Stimulated activated effector memory CD8-positive, alpha-beta T cell treated with anti-CD3 and anti-CD28 coated beads, Interleukin-12 subunit alpha, Interleukin-12 subunit beta, amount 100 ng/mL, for 72 hours (primary cell): ENCODE measurements at regions not wholly inside any gene's neighbourhood (a gene's known extent, or its start where the extent isn't known, plus 50 kb on each side); places are given as distances from the start of the nearest gene placed in this dataset.

Experiments
- ATAC-seq: fragments of 150-1000 bp; cut with Tn5 transposase; 2 replicates; pipeline ENCODE4 v1.10.0; 2021
- DNase-seq, 2 donors: peaks; one replicate each; pipeline ENCODE4 v3.0.0; 2021 to 2022; ENCODE audit warnings: low spot score in 2 of 2
- H3K27ac Mint-ChIP-seq: one replicate; pipeline ENCODE4 v1.8.0; 2022; ENCODE audit warnings: mild to moderate bottlenecking, mixed read lengths
- H3K36me3 Mint-ChIP-seq: one replicate; pipeline ENCODE4 v1.8.0; 2022; ENCODE audit warnings: mild to moderate bottlenecking, mixed read lengths
- H3K4me1 Mint-ChIP-seq: one replicate; pipeline ENCODE4 v1.8.0; 2022; ENCODE audit warnings: mixed read lengths
- H3K4me3 Mint-ChIP-seq: one replicate; pipeline ENCODE4 v1.8.0; 2022; ENCODE audit warnings: mild to moderate bottlenecking, mixed read lengths
- H3K9me3 Mint-ChIP-seq: one replicate; pipeline ENCODE4 v1.8.0; 2022; ENCODE audit warnings: mixed read lengths

- H3K9me3 Mint-ChIP-seq, result peaks cover 16% of the 10 kb centered on the region
- ATAC-seq (no peak), DNase-seq (no peak)
Observed at GRCh38 chr4:180932370-180933001, 1310.7 kb upstream of the TENM3 start.

GRCh38 chr4:180937083-180937482 lies 1306.1 kb upstream of the TENM3 start:
- ATAC-seq (no peak), DNase-seq (no peak)
- peaks cover 22% of the 10 kb centered on the region for H3K9me3 Mint-ChIP-seq
- no peak overlapping the region for H3K27ac Mint-ChIP-seq
- H3K4me3 Mint-ChIP-seq, result no peak overlapping the region
- no peaks in the 10 kb centered on the region for H3K36me3 Mint-ChIP-seq
- no peaks in the 10 kb centered on the region for H3K4me1 Mint-ChIP-seq

More at GRCh38 chr4:180932370-180933001, 1310.7 kb upstream of the TENM3 start:
- Mint-ChIP-seq H3K27ac (no peak overlapping the region), H3K36me3 (no peaks in the 10 kb centered on the region), H3K4me1 (no peaks in the 10 kb centered on the region), H3K4me3 (no peak overlapping the region)

- no peaks in the 10 kb centered on the region for H3K36me3 Mint-ChIP-seq
- ATAC-seq, result no peak
- H3K27ac Mint-ChIP-seq, result no peak overlapping the region
- no peaks in the 10 kb centered on the region for H3K4me1 Mint-ChIP-seq
- no peak overlapping the region for H3K4me3 Mint-ChIP-seq
- H3K9me3 Mint-ChIP-seq, result peaks cover 20% of the 10 kb centered on the region
- no peak for DNase-seq
Observed at GRCh38 chr4:180940680-180941079, 1302.5 kb upstream of the TENM3 start.

- no peak overlapping the region for H3K4me3 Mint-ChIP-seq
- ATAC-seq, result no peak
- H3K9me3 Mint-ChIP-seq, result peaks cover 23% of the 10 kb centered on the region
- no peaks in the 10 kb centered on the region for H3K36me3 Mint-ChIP-seq
- no peak for DNase-seq
- H3K27ac Mint-ChIP-seq, result no peak overlapping the region
- no peaks in the 10 kb centered on the region for H3K4me1 Mint-ChIP-seq
Observed at GRCh38 chr4:180942367-180942916, 1300.8 kb upstream of the TENM3 start.

- DNase-seq (no peak), ATAC-seq (no peak)
- Mint-ChIP-seq H3K27ac (no peak overlapping the region), H3K4me3 (no peak overlapping the region), H3K9me3 (peaks cover 15% of the 10 kb centered on the region), H3K4me1 (no peaks in the 10 kb centered on the region), H3K36me3 (no peaks in the 10 kb centered on the region)
Observed at GRCh38 chr4:180946188-180946587, 1297.0 kb upstream of the TENM3 start.

GRCh38 chr4:180947425-180947824 lies 1295.8 kb upstream of the TENM3 start:
- Mint-ChIP-seq H3K36me3 (no peaks in the 10 kb centered on the region), H3K4me3 (no peak overlapping the region), H3K27ac (no peak overlapping the region), H3K4me1 (no peaks in the 10 kb centered on the region), H3K9me3 (peaks cover 13% of the 10 kb centered on the region)
- ATAC-seq (no peak), DNase-seq (no peak)

GRCh38 chr4:180949424-180950213 lies 1293.6 kb upstream of the TENM3 start:
- DNase-seq (no peak), ATAC-seq (no peak)
- Mint-ChIP-seq H3K9me3 (peaks cover 11% of the 10 kb centered on the region), H3K4me3 (no peak overlapping the region), H3K4me1 (no peaks in the 10 kb centered on the region), H3K27ac (no peak overlapping the region), H3K36me3 (no peaks in the 10 kb centered on the region)

GRCh38 chr4:180950377-180950776 lies 1292.8 kb upstream of the TENM3 start:
- Mint-ChIP-seq H3K4me3 (no peak overlapping the region), H3K4me1 (no peaks in the 10 kb centered on the region), H3K27ac (no peak overlapping the region), H3K36me3 (no peaks in the 10 kb centered on the region), H3K9me3 (peaks cover 11% of the 10 kb centered on the region)
- DNase-seq (no peak), ATAC-seq (no peak)

- DNase-seq (no peak), ATAC-seq (no peak)
- H3K27ac Mint-ChIP-seq, result no peak overlapping the region
- no peaks in the 10 kb centered on the region for H3K36me3 Mint-ChIP-seq
- peaks cover 8% of the 10 kb centered on the region for H3K9me3 Mint-ChIP-seq
- no peaks in the 10 kb centered on the region for H3K4me1 Mint-ChIP-seq
- H3K4me3 Mint-ChIP-seq, result no peak overlapping the region
Observed at GRCh38 chr4:180951312-180951711, 1291.9 kb upstream of the TENM3 start.

GRCh38 chr4:180953572-180953971 lies 1289.6 kb upstream of the TENM3 start:
- Mint-ChIP-seq H3K36me3 (no peaks in the 10 kb centered on the region), H3K9me3 (no peaks in the 10 kb centered on the region), H3K4me1 (no peaks in the 10 kb centered on the region), H3K4me3 (no peak overlapping the region), H3K27ac (no peak overlapping the region)
- ATAC-seq (no peak), DNase-seq (no peak)

GRCh38 chr4:180960743-180961401 lies 1282.3 kb upstream of the TENM3 start:
- Mint-ChIP-seq H3K4me1 (no peaks in the 10 kb centered on the region), H3K36me3 (no peaks in the 10 kb centered on the region), H3K27ac (no peak overlapping the region), H3K9me3 (peaks cover 11% of the 10 kb centered on the region), H3K4me3 (no peak overlapping the region)
- DNase-seq (no peak), ATAC-seq (no peak)

- Mint-ChIP-seq H3K4me1 (no peaks in the 10 kb centered on the region), H3K36me3 (no peaks in the 10 kb centered on the region), H3K27ac (no peak overlapping the region), H3K4me3 (no peak overlapping the region), H3K9me3 (peaks cover 11% of the 10 kb centered on the region)
- ATAC-seq (no peak), DNase-seq (no peak)
Observed at GRCh38 chr4:180962268-180962667, 1280.9 kb upstream of the TENM3 start.

- peaks cover 12% of the 10 kb centered on the region for H3K9me3 Mint-ChIP-seq
- DNase-seq, result no peak
- no peak overlapping the region for H3K27ac Mint-ChIP-seq
- H3K4me1 Mint-ChIP-seq, result no peaks in the 10 kb centered on the region
- ATAC-seq, result no peak
- no peaks in the 10 kb centered on the region for H3K36me3 Mint-ChIP-seq
- no peak overlapping the region for H3K4me3 Mint-ChIP-seq
Observed at GRCh38 chr4:180966312-180966711, 1276.9 kb upstream of the TENM3 start.

GRCh38 chr4:180967936-180968335 lies 1275.3 kb upstream of the TENM3 start:
- no peak for ATAC-seq
- no peaks in the 10 kb centered on the region for H3K36me3 Mint-ChIP-seq
- no peak overlapping the region for H3K27ac Mint-ChIP-seq
- H3K4me3 Mint-ChIP-seq, result no peak overlapping the region
- no peak for DNase-seq
- peaks cover 13% of the 10 kb centered on the region for H3K9me3 Mint-ChIP-seq
- H3K4me1 Mint-ChIP-seq, result no peaks in the 10 kb centered on the region

GRCh38 chr4:180973894-180974293 lies 1269.3 kb upstream of the TENM3 start:
- H3K4me1 Mint-ChIP-seq, result no peaks in the 10 kb centered on the region
- H3K9me3 Mint-ChIP-seq, result peaks cover 22% of the 10 kb centered on the region
- DNase-seq, result no peak
- H3K36me3 Mint-ChIP-seq, result no peaks in the 10 kb centered on the region
- H3K27ac Mint-ChIP-seq, result no peak overlapping the region
- no peak for ATAC-seq
- no peak overlapping the region for H3K4me3 Mint-ChIP-seq
